Nephron (organoid): ENCODE measurements at regions not wholly inside any gene's neighbourhood (a gene's known extent, or its start where the extent isn't known, plus 50 kb on each side); places are given as distances from the start of the nearest gene placed in this dataset.
A peak's percentile ranks its signal among the peaks of the same experiment; 100 is the strongest.

Source experiments
- H3K27ac Mint-ChIP-seq, 3 experiments: 2 replicates each; pipeline ENCODE4 v1.8.0; 2020; ENCODE audit warnings: mixed read lengths in 3 of 3, mild to moderate bottlenecking in 2 of 3, moderate library complexity in 1 of 3
- H3K27me3 Mint-ChIP-seq: 2 replicates; pipeline ENCODE4 v1.8.0; 2021; ENCODE audit warnings: low read depth, mild to moderate bottlenecking, moderate library complexity, mixed read lengths
- H3K36me3 Mint-ChIP-seq: 2 replicates; pipeline ENCODE4 v1.8.0; 2020; ENCODE audit warnings: low read depth, mixed read lengths
- H3K4me1 Mint-ChIP-seq: 2 replicates; pipeline ENCODE4 v1.8.0; 2020; ENCODE audit warnings: mixed read lengths
- H3K4me3 Mint-ChIP-seq, 3 experiments: 2 replicates each; pipeline ENCODE4 v1.8.0; 2020; ENCODE audit warnings: mild to moderate bottlenecking in 3 of 3, mixed read lengths in 3 of 3, moderate library complexity in 2 of 3
- H3K9me3 Mint-ChIP-seq: 2 replicates; pipeline ENCODE4 v1.8.0; 2020; ENCODE audit warnings: mixed read lengths
- TF ChIP-seq, protein P1 (sequence below), 3 experiments: fragments of 200-600 bp; sonication (generic); IDR thresholded peaks; one replicate each; pipeline ENCODE4 v1.5.0; 2021; ENCODE audit warnings: antibody characterized with exemption in 3 of 3; ENCODE audit not compliant: unreplicated experiment in 3 of 3

DNA sequence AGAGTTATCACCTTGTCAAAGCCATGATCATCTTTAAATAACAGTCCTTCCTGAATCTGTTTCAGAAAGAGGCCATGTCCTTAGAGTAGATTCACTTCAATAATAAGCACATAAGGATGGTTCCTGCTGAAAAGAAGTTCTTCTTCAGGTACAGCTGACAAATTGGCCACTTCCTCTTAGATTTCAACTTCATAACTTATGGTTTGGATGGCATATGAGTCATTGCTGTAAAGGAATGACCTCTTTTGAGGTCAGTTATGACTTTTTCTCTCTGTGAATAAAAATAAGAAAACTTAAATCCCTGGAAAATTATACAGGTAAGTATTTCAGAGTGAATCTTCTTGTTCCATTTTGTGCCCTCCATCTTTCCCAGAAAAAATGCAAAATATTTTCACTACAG is 555.3 kb upstream of the ZNF462 start:
- no peak overlapping the region for H3K27ac Mint-ChIP-seq
- H3K4me1 Mint-ChIP-seq, result no peaks in the 10 kb centered on the region
- H3K27me3 Mint-ChIP-seq, result no peaks in the 10 kb centered on the region
- H3K36me3 Mint-ChIP-seq, result no peaks in the 10 kb centered on the region
- H3K4me3 Mint-ChIP-seq, result no peak overlapping the region
- TF ChIP-seq, protein P1, sequence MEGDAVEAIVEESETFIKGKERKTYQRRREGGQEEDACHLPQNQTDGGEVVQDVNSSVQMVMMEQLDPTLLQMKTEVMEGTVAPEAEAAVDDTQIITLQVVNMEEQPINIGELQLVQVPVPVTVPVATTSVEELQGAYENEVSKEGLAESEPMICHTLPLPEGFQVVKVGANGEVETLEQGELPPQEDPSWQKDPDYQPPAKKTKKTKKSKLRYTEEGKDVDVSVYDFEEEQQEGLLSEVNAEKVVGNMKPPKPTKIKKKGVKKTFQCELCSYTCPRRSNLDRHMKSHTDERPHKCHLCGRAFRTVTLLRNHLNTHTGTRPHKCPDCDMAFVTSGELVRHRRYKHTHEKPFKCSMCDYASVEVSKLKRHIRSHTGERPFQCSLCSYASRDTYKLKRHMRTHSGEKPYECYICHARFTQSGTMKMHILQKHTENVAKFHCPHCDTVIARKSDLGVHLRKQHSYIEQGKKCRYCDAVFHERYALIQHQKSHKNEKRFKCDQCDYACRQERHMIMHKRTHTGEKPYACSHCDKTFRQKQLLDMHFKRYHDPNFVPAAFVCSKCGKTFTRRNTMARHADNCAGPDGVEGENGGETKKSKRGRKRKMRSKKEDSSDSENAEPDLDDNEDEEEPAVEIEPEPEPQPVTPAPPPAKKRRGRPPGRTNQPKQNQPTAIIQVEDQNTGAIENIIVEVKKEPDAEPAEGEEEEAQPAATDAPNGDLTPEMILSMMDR (IDR thresholded peaks at IDR 0.05; ENCODE audit: unreplicated experiment in 3 of 3), result no peak
- H3K9me3 Mint-ChIP-seq, result peaks cover 7% of the 10 kb centered on the region

DNA sequence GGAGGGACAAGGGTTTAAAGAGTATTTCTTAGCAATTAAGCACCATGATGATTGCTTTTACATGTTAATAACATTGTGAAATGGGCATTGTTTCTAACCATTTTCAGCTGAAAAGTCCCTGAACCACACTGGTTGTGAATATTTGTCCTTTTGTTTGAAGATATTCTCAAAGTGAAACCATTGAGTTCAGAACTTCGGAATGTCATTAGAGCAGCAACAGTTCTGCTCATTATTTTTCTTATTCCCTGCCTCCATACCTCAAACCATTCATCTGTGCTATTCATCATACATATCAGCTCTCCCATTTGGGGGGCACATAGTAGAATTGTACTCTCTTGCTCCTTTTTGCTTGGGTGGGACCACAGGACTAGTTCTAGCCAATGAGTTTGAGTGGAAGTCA is 553.0 kb upstream of the ZNF462 start:
- H3K9me3 Mint-ChIP-seq, result peaks cover 8% of the 10 kb centered on the region
- H3K27ac Mint-ChIP-seq, result no peak overlapping the region
- H3K4me3 Mint-ChIP-seq, result no peak overlapping the region
- H3K27me3 Mint-ChIP-seq, result no peaks in the 10 kb centered on the region
- TF ChIP-seq, protein P1 (IDR thresholded peaks at IDR 0.05; ENCODE audit: unreplicated experiment in 3 of 3), result no peak
- no peaks in the 10 kb centered on the region for H3K36me3 Mint-ChIP-seq
- H3K4me1 Mint-ChIP-seq, result no peaks in the 10 kb centered on the region

DNA sequence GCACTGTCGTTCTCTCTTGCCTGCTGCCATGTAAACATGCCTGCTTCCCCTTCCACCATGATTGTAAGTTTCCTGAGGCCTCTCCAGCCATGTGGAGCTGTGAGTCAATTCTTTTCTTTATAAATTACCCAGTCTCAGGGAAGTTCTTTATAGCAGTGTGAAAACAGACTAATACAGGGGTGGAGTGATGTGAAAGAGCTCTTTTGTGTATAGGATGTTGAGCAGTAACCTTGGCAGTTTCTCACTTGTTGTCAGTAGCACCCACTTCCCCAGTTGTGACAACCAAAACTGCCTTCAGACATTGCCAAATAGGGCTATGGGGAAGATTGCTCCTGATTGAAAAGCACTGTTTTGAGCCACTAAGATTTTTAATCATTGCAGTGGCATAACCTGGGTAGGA is 552.2 kb upstream of the ZNF462 start:
- H3K27me3 Mint-ChIP-seq, result no peaks in the 10 kb centered on the region
- no peak overlapping the region for H3K4me3 Mint-ChIP-seq
- no peaks in the 10 kb centered on the region for H3K36me3 Mint-ChIP-seq
- H3K27ac Mint-ChIP-seq, result no peak overlapping the region
- TF ChIP-seq, protein P1 (IDR thresholded peaks at IDR 0.05; ENCODE audit: unreplicated experiment in 3 of 3), result no peak
- H3K4me1 Mint-ChIP-seq, result no peaks in the 10 kb centered on the region
- peaks cover 8% of the 10 kb centered on the region for H3K9me3 Mint-ChIP-seq

DNA sequence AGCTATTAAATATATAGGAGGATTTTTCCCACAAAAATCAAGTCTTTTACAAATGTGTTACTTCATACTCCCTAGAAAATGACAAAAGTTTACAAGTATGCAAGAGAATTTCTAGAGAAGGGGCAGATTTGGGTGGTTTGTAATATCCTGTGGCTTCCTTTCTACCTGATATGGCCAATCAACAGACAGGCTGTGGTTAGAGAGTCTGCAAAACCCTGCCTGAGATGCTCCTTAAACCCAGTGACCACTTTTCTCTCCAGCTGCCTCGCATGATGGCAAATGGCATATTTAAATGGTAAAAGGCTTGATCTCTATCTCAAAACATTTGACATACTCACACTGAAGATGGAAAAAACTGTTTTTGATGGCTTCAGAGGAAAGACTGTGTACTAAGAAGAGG is 550.1 kb upstream of the ZNF462 start:
- Mint-ChIP-seq H3K4me3 (no peak overlapping the region), H3K36me3 (no peaks in the 10 kb centered on the region), H3K27me3 (no peaks in the 10 kb centered on the region), H3K27ac (no peak overlapping the region), H3K9me3 (peaks cover 8% of the 10 kb centered on the region), H3K4me1 (no peaks in the 10 kb centered on the region)
- TF ChIP-seq, protein P1 (IDR thresholded peaks at IDR 0.05; ENCODE audit: unreplicated experiment in 3 of 3), result no peak

DNA sequence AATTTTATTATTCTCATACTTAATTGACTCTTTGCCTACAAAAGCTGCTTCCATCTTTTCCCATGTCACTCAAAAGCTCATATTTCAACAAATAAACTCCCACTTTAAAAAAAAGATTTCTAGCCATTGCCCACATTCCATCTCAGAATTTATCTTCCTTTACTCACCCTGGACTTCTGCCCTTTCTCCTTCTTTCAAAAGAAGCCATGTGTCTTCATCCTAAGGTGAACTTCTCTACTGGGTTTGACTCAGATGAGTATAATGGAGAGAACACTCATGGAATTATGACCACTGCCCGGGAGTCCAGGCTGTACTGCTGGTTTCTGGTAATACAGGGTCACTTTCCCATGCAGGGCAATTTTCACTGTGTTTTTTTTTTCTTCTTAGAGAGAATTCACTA is 548.5 kb upstream of the ZNF462 start:
- H3K9me3 Mint-ChIP-seq, result peaks cover 8% of the 10 kb centered on the region
- H3K27ac Mint-ChIP-seq, result no peak overlapping the region
- no peak overlapping the region for H3K4me3 Mint-ChIP-seq
- TF ChIP-seq, protein P1 (IDR thresholded peaks at IDR 0.05; ENCODE audit: unreplicated experiment in 3 of 3), result no peak
- H3K27me3 Mint-ChIP-seq, result no peaks in the 10 kb centered on the region
- H3K4me1 Mint-ChIP-seq, result no peaks in the 10 kb centered on the region
- H3K36me3 Mint-ChIP-seq, result no peaks in the 10 kb centered on the region

DNA sequence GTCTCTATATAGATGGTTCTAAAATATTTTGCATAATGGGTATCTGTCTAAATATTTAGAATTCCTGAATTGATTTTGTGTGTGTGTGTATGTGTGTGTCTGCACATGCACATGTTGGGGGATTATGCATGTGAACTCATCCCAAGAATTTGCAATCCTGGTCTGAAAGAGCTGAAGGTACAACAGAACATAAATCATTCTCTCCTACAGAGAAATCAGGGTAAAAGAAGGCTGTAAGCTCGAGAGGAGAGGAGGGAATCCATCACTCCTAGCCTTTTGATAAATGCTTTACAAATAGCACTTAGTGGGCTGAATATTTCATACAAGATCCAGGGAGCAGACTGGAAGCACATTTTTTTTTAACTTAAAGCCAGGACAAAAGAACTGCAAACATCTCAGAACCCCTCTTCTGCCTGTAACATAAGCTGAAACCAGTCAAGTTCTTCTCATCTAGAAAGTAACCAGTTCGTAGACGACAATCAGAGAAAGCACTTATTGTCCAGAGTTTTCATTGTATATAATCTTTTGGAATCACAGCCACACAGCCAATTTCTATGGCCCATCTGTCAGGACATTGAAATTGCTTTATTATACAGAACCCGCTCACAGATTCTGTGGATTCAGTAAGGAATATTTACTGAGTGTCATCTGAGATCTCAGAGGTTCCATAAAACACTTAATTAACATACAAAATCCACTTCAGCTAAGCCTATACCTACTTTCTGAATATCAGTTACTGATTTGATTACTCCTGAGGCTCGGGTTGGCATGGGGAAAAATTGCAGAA is 541.4 kb upstream of the ZNF462 start:
- TF ChIP-seq, protein P1 (IDR thresholded peaks at IDR 0.05; ENCODE audit: unreplicated experiment in 3 of 3), result no peak
- Mint-ChIP-seq H3K4me1 (peaks cover 53% of the 10 kb centered on the region), H3K27ac (peak overlapping the region in 2 of 3 experiments; percentile 39 to 52), H3K36me3 (no peaks in the 10 kb centered on the region), H3K9me3 (no peaks in the 10 kb centered on the region), H3K27me3 (no peaks in the 10 kb centered on the region), H3K4me3 (no peak overlapping the region)
